Left ventricle myocardium inferior (tissue), 1 donor: ENCODE measurements at regions not wholly inside any gene's neighbourhood (a gene's known extent, or its start where the extent isn't known, plus 50 kb on each side); places are given as distances from the start of the nearest gene placed in this dataset.
"Not testable (repeated sequence)": the region's sequence is repeated elsewhere in the genome, so short reads cannot be mapped to it uniquely, and the experiment has no call there.

ENCODE experiments used
- DNase-seq: peaks from one replicate; pipeline ENCODE4 v3.0.0-alpha.2; 2020
- H3K27ac ChIP-seq: fragments of 200-600 bp; replicated peaks from 2 replicates; pipeline ENCODE4 v1.8.0; 2021
- H3K27me3 ChIP-seq: fragments of 200-600 bp; 2 replicates; pipeline ENCODE4 v1.8.0; 2021; ENCODE audit warnings: low read depth
- H3K36me3 ChIP-seq: fragments of 200-600 bp; 2 replicates; pipeline ENCODE4 v1.8.0; 2021
- H3K4me1 ChIP-seq: fragments of 200-600 bp; 2 replicates; pipeline ENCODE4 v1.8.0; 2021
- H3K4me3 ChIP-seq: fragments of 200-600 bp; 2 replicates; pipeline ENCODE4 v1.8.0; 2021; ENCODE audit warnings: mild to moderate bottlenecking, moderate library complexity
- H3K9me3 ChIP-seq: fragments of 200-600 bp; replicated peaks from 2 replicates; pipeline ENCODE4 v1.8.0; 2021
- CTCF ChIP-seq: fragments of 200-600 bp; IDR thresholded peaks from 2 replicates; pipeline ENCODE4 v1.8.0; 2021; ENCODE audit warnings: antibody characterized with exemption, mild to moderate bottlenecking, borderline replicate concordance
- intact Hi-C: fragments of 100-400 bp; cut with micrococcal nuclease; formaldehyde crosslinking; loops from one replicate; pipeline ENCODE4 v1.11.0; 2022
- donor health status: DM: no; HTN: yes; CAD: no; lungs with severe emphysema.

- peaks cover 9% of the 10 kb centered on the region for H3K9me3 ChIP-seq
- H3K36me3 ChIP-seq: no peaks in the 10 kb centered on the region
- peak; percentile 22 for DNase-seq
- TF ChIP-seq CTCF: no peak
- H3K27me3 ChIP-seq: no peaks in the 10 kb centered on the region
- H3K27ac ChIP-seq: peak overlapping the region; percentile 85
- H3K4me1 ChIP-seq: peaks cover 25% of the 10 kb centered on the region
- intact Hi-C loops: no loop called here
- H3K4me3 ChIP-seq: peak overlapping the region; percentile 60
Observed at GRCh38 chr5:66440202-66440680, 156.0 kb upstream of the MAST4 start.

DNA sequence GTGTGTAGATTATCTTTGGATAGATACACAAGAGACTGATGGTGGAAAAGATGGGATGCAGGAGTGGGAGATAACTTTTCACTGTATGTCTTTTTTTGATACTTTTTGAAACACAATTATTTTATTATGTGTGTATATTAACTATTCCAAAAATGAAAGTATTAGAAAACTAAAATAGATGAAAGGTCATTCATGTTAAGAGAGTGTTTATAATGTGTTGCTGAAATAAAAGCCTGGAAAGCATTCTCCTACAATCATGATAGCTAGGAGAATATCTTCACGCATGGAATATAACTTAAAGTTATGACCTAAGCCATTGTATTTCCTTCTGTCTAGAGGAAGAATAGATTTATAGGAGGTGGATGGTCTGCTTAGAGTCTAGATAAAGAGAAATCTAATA is 154.8 kb upstream of the MAST4 start:
- H3K9me3 ChIP-seq: peaks cover 9% of the 10 kb centered on the region
- H3K36me3 ChIP-seq: no peaks in the 10 kb centered on the region
- intact Hi-C loops: no loop called here
- peaks cover 25% of the 10 kb centered on the region for H3K4me1 ChIP-seq
- DNase-seq: no peak
- TF ChIP-seq CTCF: no peak
- no peak overlapping the region for H3K4me3 ChIP-seq
- H3K27ac ChIP-seq: peak overlapping the region; percentile 85
- no peaks in the 10 kb centered on the region for H3K27me3 ChIP-seq

DNA sequence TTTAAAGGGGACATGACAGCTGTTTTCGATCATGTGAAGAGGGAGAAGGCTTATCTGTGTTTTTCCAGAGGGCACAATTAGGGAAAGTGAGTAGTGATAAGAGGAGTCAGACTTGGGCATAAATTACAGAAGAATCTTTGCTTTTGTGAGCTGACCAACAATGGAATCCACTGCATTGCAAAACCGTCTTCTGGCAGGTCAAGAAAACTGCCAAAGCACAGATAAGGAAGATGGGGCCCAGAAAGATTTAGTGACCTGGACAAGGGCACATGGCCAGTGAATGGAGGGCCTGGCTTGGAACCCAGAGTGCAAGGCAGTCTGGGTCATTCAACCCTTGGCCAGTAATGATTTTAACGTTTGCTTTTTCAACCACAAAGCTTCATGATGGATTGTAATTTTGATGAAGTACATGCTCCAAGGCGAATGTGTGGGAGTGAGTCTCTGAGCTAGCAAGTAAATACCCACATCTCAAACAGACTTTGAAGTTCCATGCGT is 153.2 kb upstream of the MAST4 start:
- Histone ChIP-seq H3K36me3 (no peaks in the 10 kb centered on the region), H3K4me1 (peaks cover 25% of the 10 kb centered on the region), H3K27ac (peak overlapping the region; percentile 21), H3K9me3 (peaks cover 13% of the 10 kb centered on the region), H3K4me3 (no peak overlapping the region), H3K27me3 (no peaks in the 10 kb centered on the region)
- intact Hi-C loops: no loop called here
- no peak for TF ChIP-seq CTCF
- no peak for DNase-seq

DNA sequence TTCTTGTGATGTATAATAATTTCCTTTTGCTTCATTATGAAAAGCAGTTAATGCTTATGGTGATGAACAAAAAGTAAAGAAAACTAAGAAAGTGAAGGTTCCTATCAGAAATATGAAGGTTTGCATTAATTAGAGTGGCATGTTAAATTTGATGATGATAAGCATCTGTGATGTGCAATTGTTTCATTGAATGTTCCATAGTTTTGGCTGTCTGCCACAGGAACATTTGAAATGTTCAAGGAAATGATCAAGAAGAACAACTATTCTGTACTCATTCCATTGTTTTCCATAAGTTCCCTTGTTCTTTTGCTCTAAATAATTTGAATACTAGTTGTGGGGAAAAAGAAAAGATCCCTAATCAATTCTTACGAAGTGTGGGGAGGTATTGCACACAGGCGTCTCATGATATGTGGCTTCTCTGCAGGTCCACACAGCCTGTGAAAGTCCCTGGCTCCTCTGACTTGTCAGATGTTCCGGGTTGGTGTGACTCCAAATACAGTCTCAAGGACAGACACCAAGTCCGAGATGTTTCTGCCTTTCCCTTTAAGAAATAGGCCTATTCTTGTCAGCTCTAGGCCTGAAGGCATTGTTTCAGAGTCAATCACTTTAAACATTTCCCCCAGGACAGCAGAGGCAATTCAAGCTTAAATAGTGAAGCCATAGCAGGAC is 152.6 kb upstream of the MAST4 start:
- Histone ChIP-seq H3K36me3 (no peaks in the 10 kb centered on the region), H3K27me3 (no peaks in the 10 kb centered on the region), H3K9me3 (peaks cover 17% of the 10 kb centered on the region), H3K4me1 (peaks cover 25% of the 10 kb centered on the region), H3K4me3 (no peak overlapping the region), H3K27ac (no peak overlapping the region)
- no peak for DNase-seq
- TF ChIP-seq CTCF: no peak
- intact Hi-C loops: no loop called here

- intact Hi-C loops, DNase-seq, H3K27me3 ChIP-seq, H3K36me3 ChIP-seq, H3K4me3 ChIP-seq, H3K27ac ChIP-seq, H3K4me1 ChIP-seq: not testable (repeated sequence)
- H3K9me3 ChIP-seq: peaks cover 17% of the 10 kb centered on the region
Observed at GRCh38 chr5:66448070-66448469, 148.1 kb upstream of the MAST4 start.

- no peak for TF ChIP-seq CTCF
- DNase-seq: no peak
- H3K9me3 ChIP-seq: peaks cover 8% of the 10 kb centered on the region
- H3K4me3 ChIP-seq: no peak overlapping the region
- H3K4me1 ChIP-seq: peaks cover 11% of the 10 kb centered on the region
- intact Hi-C loops: no loop called here
- H3K27ac ChIP-seq: no peak overlapping the region
- no peaks in the 10 kb centered on the region for H3K36me3 ChIP-seq
- H3K27me3 ChIP-seq: no peaks in the 10 kb centered on the region
Observed at GRCh38 chr5:66450237-66450636, 146.0 kb upstream of the MAST4 start.
